SK-N-SH (cell line): ENCODE measurements at regions not wholly inside any gene's neighbourhood (a gene's known extent, or its start where the extent isn't known, plus 50 kb on each side); places are given as distances from the start of the nearest gene placed in this dataset.

Experiments
- CTCF ChIA-PET: fragments of 300-600, 350-600 bp; formaldehyde crosslinking; extraction: SDS; loops from one replicate; lab custom pipeline; 2021; lab: Yijun Ruan, JAX
- POLR2A ChIA-PET: fragments of 350-600 bp; sonication (Branson Sonifier 250); formaldehyde crosslinking; extraction: SDS; loops from one replicate; lab custom pipeline; 2020; ENCODE audit warnings: antibody characterized with exemption, inconsistent platforms; lab: Yijun Ruan, JAX
- DNase-seq: peaks from one replicate; pipeline ENCODE4 v3.0.0; 2012
- H2AFZ ChIP-seq: fragments of 200-600 bp; sonication (generic); 2 replicates; pipeline ENCODE4 v1.8.1; 2016; ENCODE audit warnings: antibody characterized with exemption, mild to moderate bottlenecking, low read depth
- H3F3A ChIP-seq: fragments of 200-600 bp; sonication (generic); replicated peaks from 2 replicates; pipeline ENCODE3; 2016; ENCODE audit warnings: antibody characterized with exemption, mild to moderate bottlenecking; ENCODE audit not compliant: insufficient read depth
- H3K27ac ChIP-seq, 2 experiments: fragments of 200-500 bp in 1 of 2; fragments of 200-600 bp in 1 of 2; sonication (Bioruptor generic) in 1 of 2; sonication (generic), shearing (Covaris generic) in 1 of 2; 2 replicates each; pipeline versions ENCODE4 v1.5.1 to v1.6.1; 2014 to 2016; ENCODE audit warnings: low read depth in 2 of 2, inconsistent platforms in 1 of 2, low read length in 1 of 2, mild to moderate bottlenecking in 1 of 2, mixed read lengths in 1 of 2
- H3K27me3 ChIP-seq: fragments of 200-600 bp; sonication (generic), shearing (Covaris generic); 2 replicates; pipeline ENCODE4 v1.6.1; 2016; ENCODE audit warnings: mixed run types; ENCODE audit not compliant: insufficient read depth
- H3K36me3 ChIP-seq, 2 experiments: fragments of 200-500 bp in 1 of 2; fragments of 200-600 bp in 1 of 2; sonication (Bioruptor generic) in 1 of 2; sonication (generic) in 1 of 2; replicated peaks in 1 of 2; 2 replicates each; pipeline versions ENCODE3 to v1.5.1; 2014 to 2016; ENCODE audit warnings: low read length in 1 of 2, mild to moderate bottlenecking in 1 of 2; ENCODE audit not compliant: insufficient read depth in 2 of 2, control insufficient read depth in 1 of 2
- H3K4me1 ChIP-seq, 2 experiments: fragments of 200-500 bp in 1 of 2; fragments of 200-600 bp in 1 of 2; sonication (Bioruptor generic) in 1 of 2; sonication (generic), shearing (Covaris generic) in 1 of 2; 2 replicates each; pipeline versions ENCODE4 v1.5.1 to v1.6.1; 2014 to 2016; ENCODE audit warnings: low read depth in 1 of 2, low read length in 1 of 2, mixed run types in 1 of 2; ENCODE audit not compliant: insufficient read depth in 2 of 2, control insufficient read depth in 1 of 2
- H3K4me2 ChIP-seq: fragments of 200-600 bp; sonication (generic), shearing (Covaris generic); 2 replicates; pipeline ENCODE4 v1.6.1; 2017; ENCODE audit warnings: mixed run types
- H3K4me3 ChIP-seq, 2 experiments: fragments of 200-500 bp in 1 of 2; fragments of 200-600 bp in 1 of 2; sonication (Bioruptor generic) in 1 of 2; sonication (generic), shearing (Covaris generic) in 1 of 2; 2 replicates each; pipeline versions ENCODE4 v1.5.1 to v1.8.1; 2014 to 2016; ENCODE audit warnings: low read depth in 2 of 2, inconsistent platforms in 1 of 2, low read length in 1 of 2, mild to moderate bottlenecking in 1 of 2, mixed read lengths in 1 of 2, moderate library complexity in 1 of 2
- H3K79me2 ChIP-seq: fragments of 200-600 bp; sonication (generic); 2 replicates; pipeline ENCODE4 v1.8.1; 2017; ENCODE audit warnings: mild to moderate bottlenecking; ENCODE audit not compliant: insufficient read depth
- H3K9ac ChIP-seq: fragments of 200-600 bp; sonication (generic); 2 replicates; pipeline ENCODE4 v1.6.1; 2017; ENCODE audit warnings: mixed run types
- H3K9me2 ChIP-seq: fragments of 200-600 bp; sonication (generic); 2 replicates; pipeline ENCODE4 v1.6.1; 2017; ENCODE audit warnings: mixed run types
- H3K9me3 ChIP-seq: fragments of 200-600 bp; sonication (generic); 2 replicates; pipeline ENCODE4 v1.6.1; 2017; ENCODE audit warnings: mixed run types, mild to moderate bottlenecking, moderate library complexity
- H4K20me1 ChIP-seq: fragments of 200-600 bp; sonication (generic); 2 replicates; pipeline ENCODE4 v1.6.1; 2017; ENCODE audit warnings: mild to moderate bottlenecking, mixed run types; ENCODE audit not compliant: insufficient read depth
- ELF1 ChIP-seq: IDR thresholded peaks from 2 replicates; pipeline ENCODE4 v1.4.0; 2012
- EZH2phosphoT487 ChIP-seq: fragments of 200-600 bp; sonication (generic); IDR thresholded peaks from 2 replicates; pipeline ENCODE4 v1.6.1; 2017; ENCODE audit warnings: low read depth, mixed run types, mild to moderate bottlenecking, antibody characterized with exemption, moderate library complexity, borderline replicate concordance
- FOSL2 ChIP-seq: IDR thresholded peaks from 2 replicates; pipeline ENCODE4 v1.4.0; 2012; ENCODE audit warnings: low read depth, mild to moderate bottlenecking, moderate library complexity, borderline replicate concordance
- FOXJ3 ChIP-seq: sonication (generic); formaldehyde crosslinking; IDR thresholded peaks from 2 replicates; pipeline ENCODE4 v1.5.1; 2020; ENCODE audit warnings: mild to moderate bottlenecking, missing genetic modification reagents
- FOXM1 ChIP-seq: IDR thresholded peaks from 2 replicates; pipeline ENCODE4 v1.4.0; 2012; ENCODE audit warnings: low read depth, mild to moderate bottlenecking
- GATA2 ChIP-seq: sonication (generic); formaldehyde crosslinking; IDR thresholded peaks from 2 replicates; pipeline ENCODE4 v1.5.0; 2020; ENCODE audit warnings: mild to moderate bottlenecking, missing genetic modification reagents
- IRF3 ChIP-seq: fragments of 150-350 bp; IDR thresholded peaks from 2 replicates; pipeline ENCODE4 v1.6.1; 2016; ENCODE audit warnings: mild to moderate bottlenecking, low read depth, low read length
- JUND ChIP-seq: IDR thresholded peaks from 2 replicates; pipeline ENCODE4 v1.4.0; 2012
- MAX ChIP-seq: IDR thresholded peaks from 2 replicates; pipeline ENCODE4 v1.4.0; 2012; ENCODE audit warnings: low read depth
- MEF2A ChIP-seq: IDR thresholded peaks from 2 replicates; pipeline ENCODE4 v1.4.0; 2012; ENCODE audit warnings: low read depth, borderline replicate concordance
- MXI1 ChIP-seq: IDR thresholded peaks from 2 replicates; pipeline ENCODE4 v1.6.1; 2012; ENCODE audit warnings: mild to moderate bottlenecking, low read depth, low read length, improper control_type of control experiment
- REST ChIP-seq: IDR thresholded peaks from 2 replicates; pipeline ENCODE4 v1.6.1; 2012; ENCODE audit warnings: mild to moderate bottlenecking, low read depth, low read length, moderate library complexity
- RFX5 ChIP-seq: IDR thresholded peaks from 2 replicates; pipeline ENCODE4 v1.6.1; 2012; ENCODE audit warnings: mild to moderate bottlenecking, improper control_type of control experiment, low read length
- TEAD4 ChIP-seq: IDR thresholded peaks from 2 replicates; pipeline ENCODE4 v1.4.0; 2012; ENCODE audit warnings: mild to moderate bottlenecking, borderline replicate concordance; ENCODE audit not compliant: insufficient read depth
- YY1 ChIP-seq: IDR thresholded peaks from 2 replicates; pipeline ENCODE4 v1.4.0; 2012; ENCODE audit warnings: low read depth, mild to moderate bottlenecking

GRCh38 chr3:30273304-30274072 lies 332.9 kb upstream of the TGFBR2 start (continued):
- TF ChIP-seq REST = no peak
- no peak for TF ChIP-seq EZH2phosphoT487
- TF ChIP-seq MEF2A = 0 out of 2 replicates have a peak, but pooled peaks have one; percentile 15
- TF ChIP-seq MAX = no peak
- TF ChIP-seq IRF3 = no peak
- no peak for TF ChIP-seq ELF1

- Histone ChIP-seq H3K27ac (no peak overlapping the region), H3K9ac (no peak overlapping the region), H3F3A (peaks cover 28% of the 10 kb centered on the region), H2AFZ (no peak overlapping the region), H3K36me3 (no peaks in the 10 kb centered on the region), H3K9me2 (no peaks in the 10 kb centered on the region), H3K4me2 (no peak overlapping the region), H3K27me3 (no peaks in the 10 kb centered on the region), H3K4me1 (peaks cover 3 to 16% of the 10 kb centered on the region in 2 experiments; a peak in 2 of 4 replicates), H3K4me3 (no peak overlapping the region), H3K9me3 (peaks cover 24% of the 10 kb centered on the region; the same call in 1 of the 2 replicates), H4K20me1 (no peaks in the 10 kb centered on the region), H3K79me2 (no peaks in the 10 kb centered on the region)
- DNase-seq = no peak
- ChIA-PET CTCF (interaction anchor here (1.8 to 1.9 kb wide), 2 partner anchors 47 to 416 kb away, joined by 5 to 6 read pairs; no protein-coding TSS in a partner anchor), POLR2A (no interaction called here)
- TF ChIP-seq FOXM1 (no peak), MAX (no peak), FOSL2 (no peak), TEAD4 (no peak), JUND (no peak), GATA2 (CRISPR knock-in tag) (no peak), MEF2A (no peak), MXI1 (no peak), FOXJ3 (CRISPR knock-in tag) (no peak), RFX5 (no peak), YY1 (no peak)
Measured at GRCh38 chr3:30277494-30277893, 328.9 kb upstream of the TGFBR2 start.
